H1 (cell line): ENCODE measurements at regions not wholly inside any gene's neighbourhood (a gene's known extent, or its start where the extent isn't known, plus 50 kb on each side); places are given as distances from the start of the nearest gene placed in this dataset.

Experiments
- TF ChIP-seq, protein P1 (sequence below), 3 experiments: IDR thresholded peaks; 1 replicate in 2 of 3; 2 replicates in 1 of 3; pipeline versions ENCODE4 v1.5.1 to v1.6.1; 2011; ENCODE audit warnings: low read length in 3 of 3, mild to moderate bottlenecking in 3 of 3, inconsistent platforms in 2 of 3, low read depth in 1 of 3, moderate library complexity in 1 of 3; ENCODE audit not compliant: insufficient read depth in 1 of 3; ENCODE audit errors: control extremely low read depth in 1 of 3

DNA sequence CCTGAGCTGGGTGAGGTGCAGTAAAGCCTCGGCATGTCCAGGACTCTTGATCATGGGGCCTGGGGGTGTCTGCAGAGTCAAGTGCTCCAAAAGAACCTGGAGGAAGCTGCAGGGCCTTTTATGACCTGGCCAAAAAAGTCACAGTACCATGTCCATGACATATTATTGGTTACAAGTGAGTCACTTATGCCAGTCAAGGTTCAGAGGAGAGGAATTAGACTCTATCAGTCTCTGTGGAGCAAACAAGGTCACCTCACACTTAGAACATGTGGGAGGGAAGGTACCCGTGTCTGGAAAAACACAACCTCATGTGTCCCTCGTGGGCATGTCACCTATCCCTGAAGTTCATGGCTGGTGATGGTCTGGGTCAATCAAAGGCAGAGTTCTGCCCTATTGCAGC lies 465.7 kb downstream of the FBXO15 start (continued):
- TF ChIP-seq, protein P1, sequence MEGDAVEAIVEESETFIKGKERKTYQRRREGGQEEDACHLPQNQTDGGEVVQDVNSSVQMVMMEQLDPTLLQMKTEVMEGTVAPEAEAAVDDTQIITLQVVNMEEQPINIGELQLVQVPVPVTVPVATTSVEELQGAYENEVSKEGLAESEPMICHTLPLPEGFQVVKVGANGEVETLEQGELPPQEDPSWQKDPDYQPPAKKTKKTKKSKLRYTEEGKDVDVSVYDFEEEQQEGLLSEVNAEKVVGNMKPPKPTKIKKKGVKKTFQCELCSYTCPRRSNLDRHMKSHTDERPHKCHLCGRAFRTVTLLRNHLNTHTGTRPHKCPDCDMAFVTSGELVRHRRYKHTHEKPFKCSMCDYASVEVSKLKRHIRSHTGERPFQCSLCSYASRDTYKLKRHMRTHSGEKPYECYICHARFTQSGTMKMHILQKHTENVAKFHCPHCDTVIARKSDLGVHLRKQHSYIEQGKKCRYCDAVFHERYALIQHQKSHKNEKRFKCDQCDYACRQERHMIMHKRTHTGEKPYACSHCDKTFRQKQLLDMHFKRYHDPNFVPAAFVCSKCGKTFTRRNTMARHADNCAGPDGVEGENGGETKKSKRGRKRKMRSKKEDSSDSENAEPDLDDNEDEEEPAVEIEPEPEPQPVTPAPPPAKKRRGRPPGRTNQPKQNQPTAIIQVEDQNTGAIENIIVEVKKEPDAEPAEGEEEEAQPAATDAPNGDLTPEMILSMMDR (IDR thresholded peaks at IDR 0.05; ENCODE audit: control extremely low read depth in 1 of 3, insufficient read depth in 1 of 3, low read depth in 1 of 3, low read length in 3 of 3), result no peak
